Stimulated activated naive CD8-positive, alpha-beta T cell treated with anti-CD3 and anti-CD28 coated beads, Interleukin-15, amount 100 ng/mL, for 72 hours (primary cell): ENCODE measurements at regions not wholly inside any gene's neighbourhood (a gene's known extent, or its start where the extent isn't known, plus 50 kb on each side); places are given as distances from the start of the nearest gene placed in this dataset.

ENCODE experiments used
- ATAC-seq: fragments of 150-1000 bp; cut with Tn5 transposase; 2 replicates; pipeline ENCODE4 v1.10.0; 2021; ENCODE audit warnings: mild to moderate bottlenecking, moderate library complexity
- DNase-seq, 2 donors: peaks; one replicate each; pipeline ENCODE4 v3.0.0; 2021 to 2022
- H3K27ac Mint-ChIP-seq, 2 donors: one replicate each; pipeline ENCODE4 v1.8.0; 2022; ENCODE audit warnings: mild to moderate bottlenecking in 2 of 2, mixed read lengths in 2 of 2, moderate library complexity in 2 of 2
- H3K27me3 Mint-ChIP-seq: one replicate; pipeline ENCODE4 v1.8.0; 2022; ENCODE audit warnings: mixed read lengths
- H3K4me1 Mint-ChIP-seq: one replicate; pipeline ENCODE4 v1.8.0; 2022; ENCODE audit warnings: mild to moderate bottlenecking, mixed read lengths
- H3K4me3 Mint-ChIP-seq, 2 donors: one replicate each; pipeline ENCODE4 v1.8.0; 2022; ENCODE audit warnings: mild to moderate bottlenecking in 2 of 2, mixed read lengths in 2 of 2, moderate library complexity in 1 of 2
- H3K9me3 Mint-ChIP-seq, 2 donors: one replicate each; pipeline ENCODE4 v1.8.0; 2022; ENCODE audit warnings: mixed read lengths in 2 of 2

DNA sequence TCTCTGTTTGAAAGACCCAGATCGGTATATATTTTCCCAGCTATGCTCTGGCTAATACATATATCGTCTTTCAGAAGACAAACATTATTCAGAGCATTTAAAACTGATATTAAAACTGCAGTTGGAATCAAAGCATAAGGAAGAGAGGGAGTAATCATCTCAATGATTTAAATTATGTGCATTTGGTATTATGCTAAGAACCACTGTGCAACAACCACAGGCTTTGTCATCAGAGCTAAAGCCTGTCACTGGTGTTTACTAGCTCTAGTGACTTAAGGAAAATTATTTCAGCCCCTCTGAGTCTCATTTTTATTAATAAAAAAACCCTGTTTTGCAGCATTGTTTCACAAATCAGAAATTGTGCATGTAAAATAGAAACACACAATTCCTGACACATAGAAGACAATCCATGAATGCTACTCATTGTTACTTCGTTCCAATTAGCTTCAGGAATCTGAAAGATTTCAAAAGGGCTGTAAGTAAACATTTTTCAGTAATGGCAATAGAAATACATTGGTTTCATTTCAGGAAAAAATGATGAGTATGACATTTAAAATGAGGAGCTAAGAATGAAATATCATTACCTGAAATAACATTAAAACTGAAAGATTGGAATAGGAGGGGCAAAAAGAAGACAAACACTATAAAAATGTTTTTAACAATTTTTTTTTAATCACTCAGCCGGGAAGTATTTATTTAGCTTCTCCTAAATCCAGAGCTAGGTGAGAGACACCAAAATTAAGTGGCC lies 136.5 kb upstream of the ADAMTS18 start:
- Mint-ChIP-seq H3K4me1 (no peaks in the 10 kb centered on the region), H3K9me3 (no peaks in the 10 kb centered on the region), H3K27me3 (peaks cover 42% of the 10 kb centered on the region), H3K4me3 (no peak overlapping the region), H3K27ac (no peak overlapping the region)
- ATAC-seq (no peak), DNase-seq (no peak)

DNA sequence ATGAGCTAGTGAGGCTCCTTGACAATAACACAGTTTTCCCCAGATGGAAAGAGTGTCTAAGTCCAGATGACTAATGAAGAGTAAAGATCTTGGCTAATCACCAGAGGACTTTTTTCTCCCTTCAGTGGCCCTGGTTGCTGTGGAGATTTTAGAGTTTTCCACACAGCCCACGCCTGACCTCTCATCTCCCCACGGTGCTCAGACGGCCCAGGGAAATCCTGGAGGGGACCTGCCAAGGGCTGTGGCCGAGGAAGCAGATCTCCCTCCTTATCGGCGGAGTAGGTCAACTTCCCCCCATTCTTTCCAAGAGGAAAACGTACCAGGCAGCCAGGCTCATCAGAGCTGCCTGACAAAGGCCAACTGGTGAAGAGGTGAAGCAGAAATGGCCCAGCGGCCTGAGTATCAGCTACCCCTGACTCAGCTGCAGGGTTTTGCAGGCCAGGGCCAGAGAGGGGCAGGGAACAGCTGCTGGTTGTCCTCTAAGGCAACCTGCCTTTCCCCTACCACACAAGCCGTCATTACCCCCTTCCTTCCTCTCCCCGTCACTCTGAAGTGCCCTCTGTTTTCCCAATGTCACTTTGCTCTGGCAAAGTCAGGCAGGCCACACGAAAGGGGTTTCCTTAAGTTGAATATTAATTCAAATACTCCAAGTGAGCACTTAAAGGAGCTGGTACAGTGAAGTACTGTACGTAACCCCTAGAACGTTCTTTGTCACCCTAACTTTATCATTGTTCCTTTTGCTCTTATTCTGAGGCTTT lies 140.2 kb upstream of the ADAMTS18 start:
- no peaks in the 10 kb centered on the region for H3K4me1 Mint-ChIP-seq
- peaks cover 20% of the 10 kb centered on the region for H3K27me3 Mint-ChIP-seq
- no peaks in the 10 kb centered on the region for H3K9me3 Mint-ChIP-seq
- DNase-seq (no peak), ATAC-seq (no peak)
- H3K4me3 Mint-ChIP-seq: no peak overlapping the region
- no peak overlapping the region for H3K27ac Mint-ChIP-seq

DNA sequence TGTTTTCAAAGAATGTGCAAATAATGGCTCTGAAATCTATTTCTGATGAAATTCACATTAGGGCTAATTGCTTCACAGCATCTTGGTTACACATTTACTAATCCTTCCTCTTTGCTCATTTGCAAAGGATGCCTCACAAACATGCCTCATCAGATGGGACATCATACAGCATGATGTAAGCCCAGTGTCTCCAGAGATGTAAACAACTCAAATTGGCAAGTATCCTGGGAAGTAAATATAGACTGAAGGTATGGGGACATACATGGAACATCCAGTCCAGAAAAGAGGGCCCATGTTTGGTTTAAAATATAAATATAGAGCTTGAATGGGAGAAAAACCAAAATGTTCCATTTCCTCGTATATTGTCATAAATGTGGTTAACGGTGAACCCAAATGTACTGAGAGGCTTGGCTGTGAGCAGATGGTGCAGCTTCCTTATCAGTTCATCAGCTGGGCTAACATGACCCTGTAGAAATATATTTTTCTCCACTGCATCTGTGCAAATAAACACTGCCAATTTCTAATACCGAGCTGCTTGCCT lies 142.9 kb upstream of the NUDT7 start:
- Mint-ChIP-seq H3K27ac (no peak overlapping the region), H3K9me3 (no peaks in the 10 kb centered on the region), H3K4me1 (no peaks in the 10 kb centered on the region), H3K4me3 (no peak overlapping the region), H3K27me3 (peaks cover 35% of the 10 kb centered on the region)
- DNase-seq: no peak
- no peak for ATAC-seq

DNA sequence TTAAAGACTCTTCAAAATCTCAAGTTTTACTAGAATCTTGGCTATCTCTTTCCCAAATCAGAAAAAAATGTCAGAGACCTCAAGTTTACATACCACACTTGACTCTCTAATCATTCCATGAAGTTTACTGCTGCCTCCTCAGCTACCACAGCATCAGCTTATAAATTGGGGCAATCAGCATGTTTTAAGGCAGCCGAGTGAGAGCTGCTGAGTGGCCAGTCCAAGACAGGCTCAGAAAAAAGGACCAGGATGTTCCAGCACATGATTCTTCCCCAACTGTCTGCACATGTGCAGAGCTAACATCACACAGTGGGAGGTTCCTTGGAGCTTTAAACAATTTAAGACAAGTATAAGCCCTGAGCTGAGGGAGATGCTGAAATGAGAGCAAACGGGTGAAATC lies 140.6 kb upstream of the NUDT7 start:
- DNase-seq (no peak), ATAC-seq (no peak)
- Mint-ChIP-seq H3K27ac (no peak overlapping the region), H3K27me3 (peaks cover 44% of the 10 kb centered on the region), H3K4me3 (no peak overlapping the region), H3K4me1 (no peaks in the 10 kb centered on the region), H3K9me3 (no peaks in the 10 kb centered on the region)

DNA sequence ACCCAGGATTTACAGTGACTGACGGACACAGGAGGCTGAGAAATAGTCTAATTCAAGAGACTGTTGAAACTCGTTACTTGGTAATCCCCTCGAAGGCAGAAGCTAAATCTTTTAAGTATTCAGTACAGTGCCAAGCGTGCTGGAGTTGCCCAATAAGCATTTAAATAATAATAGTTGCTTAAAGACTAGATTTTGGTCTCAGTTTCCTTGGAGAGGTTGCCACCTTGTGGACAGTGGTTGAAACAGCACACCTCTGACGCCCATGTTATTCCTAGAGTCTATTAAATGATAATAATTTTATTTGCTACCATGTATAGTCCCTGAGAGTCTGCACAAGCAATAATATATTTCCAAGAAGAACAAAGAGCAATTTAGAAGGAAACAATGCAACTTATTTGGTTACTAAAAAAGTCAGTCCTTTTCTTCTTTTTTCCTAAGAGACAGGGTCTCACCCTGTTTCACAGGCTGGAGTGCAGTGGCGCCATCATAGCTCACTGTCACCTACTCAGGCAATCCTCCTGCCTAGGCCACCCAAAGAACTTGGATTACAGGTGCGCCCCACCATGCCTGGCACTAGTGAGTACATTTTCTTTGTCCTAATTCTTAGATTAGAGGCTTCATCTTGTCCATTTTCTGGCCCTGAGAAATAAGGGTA lies 138.0 kb upstream of the NUDT7 start:
- Mint-ChIP-seq H3K27me3 (peaks cover 45% of the 10 kb centered on the region), H3K4me1 (no peaks in the 10 kb centered on the region), H3K4me3 (no peak overlapping the region), H3K9me3 (no peaks in the 10 kb centered on the region), H3K27ac (no peak overlapping the region)
- ATAC-seq (no peak), DNase-seq (peak; percentile 42 to 44)

DNA sequence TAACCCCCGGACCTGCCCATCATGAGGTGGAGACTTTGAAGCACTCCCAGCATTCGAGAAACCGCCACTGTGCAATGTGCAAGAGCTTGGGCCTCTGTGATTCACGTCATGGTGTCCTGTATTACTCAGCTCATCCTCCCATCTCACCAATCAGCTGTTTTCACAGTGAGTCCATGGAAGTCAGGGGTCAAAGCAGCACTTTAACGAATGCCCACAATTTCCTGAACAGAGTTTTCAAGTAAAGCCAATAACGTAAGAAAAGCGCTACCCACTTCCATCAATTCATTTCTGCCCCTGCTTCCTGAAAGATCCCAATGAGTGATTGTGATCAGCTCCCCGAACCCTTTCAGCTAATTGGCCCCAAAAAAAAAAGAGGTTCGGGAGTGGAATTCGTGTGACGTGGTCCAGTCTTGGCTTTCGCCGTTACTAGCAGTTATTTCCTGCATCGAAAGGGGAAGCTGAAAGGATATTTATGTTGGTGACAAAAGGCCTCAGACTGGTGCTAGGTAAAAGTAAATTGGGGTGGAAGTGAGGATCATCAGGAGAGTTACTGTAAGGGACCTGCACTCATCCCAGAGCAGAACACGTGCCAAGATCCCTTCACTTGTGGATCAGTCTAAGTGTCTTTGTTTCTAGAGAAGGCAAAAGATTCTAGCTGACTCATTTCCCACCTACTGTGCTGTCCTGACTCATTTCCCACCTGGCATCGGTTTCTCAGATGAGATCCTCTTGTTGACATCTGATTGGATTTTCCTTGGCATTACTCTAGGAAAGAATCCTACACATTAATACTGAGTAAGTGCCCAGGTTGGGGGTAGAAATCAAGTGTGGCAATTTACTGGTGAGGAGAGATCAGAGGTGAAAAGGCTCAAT lies 136.7 kb upstream of the NUDT7 start:
- H3K9me3 Mint-ChIP-seq: no peaks in the 10 kb centered on the region
- H3K4me3 Mint-ChIP-seq: no peak overlapping the region
- ATAC-seq (peak; percentile 58), DNase-seq (peak in 1 of 2 donors; percentile 13)
- H3K27ac Mint-ChIP-seq: peak overlapping the region; percentile 37 to 49
- H3K4me1 Mint-ChIP-seq: no peaks in the 10 kb centered on the region
- peaks cover 45% of the 10 kb centered on the region for H3K27me3 Mint-ChIP-seq

- DNase-seq: no peak
- no peak overlapping the region for H3K27ac Mint-ChIP-seq
- H3K27me3 Mint-ChIP-seq: peaks cover 24% of the 10 kb centered on the region
- no peaks in the 10 kb centered on the region for H3K9me3 Mint-ChIP-seq
- no peak overlapping the region for H3K4me3 Mint-ChIP-seq
- no peaks in the 10 kb centered on the region for H3K4me1 Mint-ChIP-seq
- no peak for ATAC-seq
Measured at GRCh38 chr16:77588389-77588788, 133.9 kb upstream of the NUDT7 start.

DNA sequence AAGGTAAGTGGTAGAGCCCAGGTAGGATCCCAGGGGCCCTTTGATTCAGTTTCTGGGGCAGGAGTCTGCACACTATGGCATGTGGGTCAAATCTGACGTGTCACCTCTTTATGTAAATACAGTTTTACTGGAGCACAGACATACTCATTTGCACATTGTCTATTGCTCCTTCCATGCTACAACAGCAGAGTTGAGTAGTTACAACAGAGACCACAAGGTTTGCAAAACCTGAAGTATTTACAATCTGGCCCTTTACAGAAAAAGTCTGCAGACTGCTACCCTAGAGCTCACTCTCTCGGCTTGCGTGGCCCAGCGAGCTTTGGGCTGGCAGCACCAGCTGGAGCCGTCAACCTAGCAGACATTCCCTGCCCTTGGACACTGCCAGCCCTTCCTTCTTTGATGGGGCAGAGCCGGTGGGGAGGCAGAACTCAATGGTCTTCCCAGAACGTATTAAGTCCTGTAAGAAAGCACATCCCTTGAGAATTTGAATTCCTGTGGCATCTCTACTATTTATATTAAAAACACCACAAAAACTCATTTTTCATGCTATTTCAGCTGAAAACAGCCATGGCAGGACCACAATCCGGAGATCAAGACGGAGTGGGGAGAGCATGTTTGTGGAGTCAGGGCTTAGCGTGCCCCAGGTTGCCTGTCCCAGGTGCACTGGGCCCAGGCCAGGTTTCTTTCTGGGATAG lies 133.1 kb upstream of the NUDT7 start:
- Mint-ChIP-seq H3K9me3 (no peaks in the 10 kb centered on the region), H3K27ac (no peak overlapping the region), H3K27me3 (peaks cover 22% of the 10 kb centered on the region), H3K4me1 (no peaks in the 10 kb centered on the region), H3K4me3 (no peak overlapping the region)
- ATAC-seq (no peak), DNase-seq (no peak)

DNA sequence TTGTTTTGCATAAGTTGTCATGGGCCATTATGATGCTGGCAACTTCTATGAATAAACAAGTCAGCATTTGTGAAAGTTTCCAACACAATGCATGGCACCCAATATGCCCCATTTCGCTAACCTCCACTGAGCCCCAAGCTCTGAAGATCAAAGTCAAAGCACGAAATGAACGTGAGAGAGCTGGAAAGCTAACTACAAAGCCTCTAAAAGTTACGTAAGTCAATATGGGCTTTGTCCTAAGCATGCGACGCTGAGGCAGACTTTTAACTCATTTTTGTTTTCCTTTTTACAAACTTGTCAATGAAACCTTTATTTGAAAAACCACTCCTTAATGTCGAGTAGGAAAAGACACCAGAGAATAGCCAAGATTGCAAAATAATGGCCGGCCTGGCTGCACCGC lies 131.6 kb upstream of the NUDT7 start:
- no peak for ATAC-seq
- H3K27ac Mint-ChIP-seq: no peak overlapping the region
- H3K9me3 Mint-ChIP-seq: no peaks in the 10 kb centered on the region
- no peak for DNase-seq
- no peaks in the 10 kb centered on the region for H3K4me1 Mint-ChIP-seq
- no peak overlapping the region for H3K4me3 Mint-ChIP-seq
- peaks cover 10% of the 10 kb centered on the region for H3K27me3 Mint-ChIP-seq

DNA sequence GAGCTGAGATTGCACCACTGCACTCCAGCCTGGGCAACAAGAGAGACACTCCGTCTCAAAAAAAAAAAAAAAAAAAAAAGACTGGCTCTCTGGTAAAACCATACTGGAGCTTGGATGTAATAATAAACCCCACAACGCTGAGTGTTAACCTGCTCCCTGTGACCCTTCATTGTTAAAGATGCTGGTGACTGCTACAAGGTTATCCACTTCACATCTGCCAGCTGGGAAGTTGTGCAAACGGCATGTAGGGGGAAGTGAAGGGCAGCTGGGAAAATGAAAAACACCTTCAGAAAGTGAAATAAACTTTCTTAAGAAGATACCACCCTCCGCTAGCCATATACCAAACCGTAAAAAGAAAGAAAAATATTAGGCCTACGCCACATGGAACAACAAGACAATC lies 131.0 kb upstream of the NUDT7 start:
- ATAC-seq (no peak), DNase-seq (no peak)
- Mint-ChIP-seq H3K4me3 (no peak overlapping the region), H3K27me3 (peaks cover 4% of the 10 kb centered on the region), H3K27ac (no peak overlapping the region), H3K4me1 (no peaks in the 10 kb centered on the region), H3K9me3 (no peaks in the 10 kb centered on the region)

DNA sequence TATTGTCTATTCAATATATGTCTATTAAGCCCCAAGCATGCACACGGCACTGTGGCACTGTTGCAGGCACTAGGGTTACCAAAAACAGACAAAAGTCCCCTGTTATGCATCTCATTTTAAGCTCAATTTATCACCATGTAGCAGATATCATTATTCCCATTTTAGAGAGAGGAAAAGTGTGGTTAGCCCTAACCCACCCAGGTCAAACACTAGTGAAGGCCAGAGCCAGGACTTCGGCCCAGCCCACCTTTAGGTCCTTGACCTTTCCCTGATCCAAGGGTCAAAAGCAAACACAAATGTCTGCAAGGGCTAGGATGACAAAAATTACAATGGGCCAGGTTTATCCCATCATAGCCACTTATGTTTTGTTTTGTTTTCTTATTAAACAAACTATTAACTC lies 130.3 kb upstream of the NUDT7 start:
- Mint-ChIP-seq H3K27me3 (peaks cover 7% of the 10 kb centered on the region), H3K4me3 (no peak overlapping the region), H3K9me3 (no peaks in the 10 kb centered on the region), H3K4me1 (no peaks in the 10 kb centered on the region), H3K27ac (no peak overlapping the region)
- no peak for ATAC-seq
- no peak for DNase-seq

DNA sequence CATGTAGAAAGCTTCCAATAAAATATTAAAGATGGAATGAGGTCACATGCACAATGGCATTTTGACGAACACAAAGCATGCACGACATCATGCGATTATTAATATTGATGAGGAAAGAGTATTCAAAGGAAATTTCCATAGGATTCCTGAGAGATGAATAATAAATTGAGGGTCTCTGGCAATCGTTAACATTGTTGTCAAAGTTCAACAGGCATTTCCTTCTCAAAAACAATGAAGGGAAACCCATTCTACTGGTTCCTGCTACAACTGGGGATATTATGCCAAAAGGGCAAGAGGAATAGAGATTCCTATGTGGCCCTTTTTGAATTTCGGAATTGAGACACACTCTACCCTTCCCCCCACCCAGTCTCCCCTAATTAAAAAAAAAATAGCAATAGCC lies 128.3 kb upstream of the NUDT7 start:
- no peaks in the 10 kb centered on the region for H3K4me1 Mint-ChIP-seq
- H3K27me3 Mint-ChIP-seq: peaks cover 22% of the 10 kb centered on the region
- H3K4me3 Mint-ChIP-seq: no peak overlapping the region
- no peak overlapping the region for H3K27ac Mint-ChIP-seq
- DNase-seq: no peak
- no peak for ATAC-seq
- H3K9me3 Mint-ChIP-seq: no peaks in the 10 kb centered on the region

- ATAC-seq (no peak), DNase-seq (no peak)
- Mint-ChIP-seq H3K4me1 (no peaks in the 10 kb centered on the region), H3K27me3 (peaks cover 26% of the 10 kb centered on the region), H3K9me3 (no peaks in the 10 kb centered on the region), H3K27ac (no peak overlapping the region), H3K4me3 (no peak overlapping the region)
Measured at GRCh38 chr16:77594799-77595596, 127.3 kb upstream of the NUDT7 start.

GRCh38 chr16:77596261-77596660 lies 126.1 kb upstream of the NUDT7 start:
- H3K27ac Mint-ChIP-seq: no peak overlapping the region
- H3K27me3 Mint-ChIP-seq: peaks cover 33% of the 10 kb centered on the region
- no peaks in the 10 kb centered on the region for H3K9me3 Mint-ChIP-seq
- no peak overlapping the region for H3K4me3 Mint-ChIP-seq
- ATAC-seq (no peak), DNase-seq (no peak)
- no peaks in the 10 kb centered on the region for H3K4me1 Mint-ChIP-seq
